Suppressor macrophage treated with lipopolysaccharide for 4 hours (primary cell): ENCODE measurements at regions not wholly inside any gene's neighbourhood (a gene's known extent, or its start where the extent isn't known, plus 50 kb on each side); places are given as distances from the start of the nearest gene placed in this dataset.

Experiments used
- DNase-seq: peaks from one replicate; pipeline ENCODE4 v3.0.0-alpha.2; 2020

- DNase-seq, result no peak
These were observed 786.7 kb downstream of the UQCRFS1 start for GRCh38 chr19:28426110-28426729.

GRCh38 chr19:28425046-28425931 lies 787.7 kb downstream of the UQCRFS1 start:
- no peak for DNase-seq

GRCh38 chr19:28424662-28425045 lies 788.3 kb downstream of the UQCRFS1 start:
- no peak for DNase-seq

- DNase-seq, result no peak
These were observed 788.9 kb downstream of the UQCRFS1 start for GRCh38 chr19:28424077-28424476.

GRCh38 chr19:28422791-28423650 lies 789.9 kb downstream of the UQCRFS1 start:
- DNase-seq, result no peak

GRCh38 chr19:28422046-28422445 lies 790.9 kb downstream of the UQCRFS1 start:
- DNase-seq, result no peak

- no peak for DNase-seq
These were observed 792.0 kb downstream of the UQCRFS1 start for GRCh38 chr19:28420811-28421550.

- no peak for DNase-seq
These were observed 793.6 kb downstream of the UQCRFS1 start for GRCh38 chr19:28419312-28419711.

- DNase-seq, result no peak
These were observed 795.6 kb downstream of the UQCRFS1 start for GRCh38 chr19:28417361-28417760.

GRCh38 chr19:28416245-28416644 lies 796.7 kb downstream of the UQCRFS1 start:
- no peak for DNase-seq

- DNase-seq, result no peak
These were observed 798.2 kb downstream of the UQCRFS1 start for GRCh38 chr19:28414748-28415147.

- DNase-seq, result no peak
These were observed 803.1 kb downstream of the UQCRFS1 start for GRCh38 chr19:28409859-28410258.

- DNase-seq, result no peak
These were observed 806.0 kb downstream of the UQCRFS1 start for GRCh38 chr19:28406966-28407365.

- no peak for DNase-seq
These were observed 807.6 kb downstream of the UQCRFS1 start for GRCh38 chr19:28405346-28405742.

- DNase-seq, result no peak
These were observed 808.5 kb downstream of the UQCRFS1 start for GRCh38 chr19:28404472-28404871.

- DNase-seq, result no peak
These were observed 809.3 kb downstream of the UQCRFS1 start for GRCh38 chr19:28403690-28404089.

- no peak for DNase-seq
These were observed 810.2 kb downstream of the UQCRFS1 start for GRCh38 chr19:28402701-28403290.

- DNase-seq, result no peak
These were observed 811.1 kb downstream of the UQCRFS1 start for GRCh38 chr19:28401739-28402424.

- no peak for DNase-seq
These were observed 811.8 kb downstream of the UQCRFS1 start for GRCh38 chr19:28400953-28401671.

- DNase-seq, result no peak
These were observed 813.8 kb downstream of the UQCRFS1 start for GRCh38 chr19:28399187-28399586.

- no peak for DNase-seq
These were observed 815.2 kb downstream of the UQCRFS1 start for GRCh38 chr19:28397800-28398199.
